Keratinocyte (primary cell): ENCODE measurements at regions not wholly inside any gene's neighbourhood (a gene's known extent, or its start where the extent isn't known, plus 50 kb on each side); places are given as distances from the start of the nearest gene placed in this dataset.

Experiments
- DNase-seq: peaks from one replicate; pipeline ENCODE4 v3.0.0-alpha.2; 2011; ENCODE audit warnings: low read depth, missing footprints, low spot score
- FAIRE-seq: peaks from 2 replicates; lab custom pipeline; 2011; peaks lifted over from hg19 to GRCh38; lab: Jason Lieb, UNC
- H2AFZ ChIP-seq: 2 replicates; pipeline ENCODE4 v1.6.0; 2012; ENCODE audit warnings: low read length, control low read depth, inconsistent platforms; ENCODE audit not compliant: control insufficient read depth
- H3K27ac ChIP-seq: 2 replicates; pipeline ENCODE4 v1.5.1; 2011; ENCODE audit warnings: low read length; ENCODE audit not compliant: control insufficient read depth, insufficient read depth
- H3K27me3 ChIP-seq: 3 replicates; pipeline ENCODE4 v1.6.0; 2011; ENCODE audit warnings: low read length; ENCODE audit not compliant: control insufficient read depth, insufficient read depth; ENCODE audit errors: extremely low read depth
- H3K36me3 ChIP-seq, 2 experiments: 2 replicates in 1 of 2; 3 replicates in 1 of 2; pipeline ENCODE4 v1.5.1; 2011; ENCODE audit warnings: low read length in 2 of 2, mild to moderate bottlenecking in 1 of 2; ENCODE audit not compliant: control insufficient read depth in 2 of 2, insufficient read depth in 2 of 2; ENCODE audit errors: extremely low read depth in 1 of 2
- H3K4me1 ChIP-seq: 3 replicates; pipeline ENCODE4 v1.5.1; 2011; ENCODE audit warnings: low read length; ENCODE audit not compliant: control insufficient read depth, insufficient read depth; ENCODE audit errors: extremely low read depth
- H3K4me2 ChIP-seq: 3 replicates; pipeline ENCODE4 v1.6.0; 2011; ENCODE audit warnings: low read depth, low read length; ENCODE audit not compliant: control insufficient read depth, insufficient read depth; ENCODE audit errors: extremely low read depth
- H3K4me3 ChIP-seq, 3 experiments: fragments of 200-600 bp in 1 of 3; sonication (generic) in 1 of 3; 2 replicates in 2 of 3; 3 replicates in 1 of 3; pipeline ENCODE4 v1.5.1; 2011 to 2016; ENCODE audit warnings: low read length in 3 of 3, mild to moderate bottlenecking in 3 of 3, control low read depth in 2 of 3, inconsistent platforms in 1 of 3, low read depth in 1 of 3, mixed read lengths in 1 of 3, mixed run types in 1 of 3, moderate library complexity in 1 of 3; ENCODE audit not compliant: control insufficient read depth in 2 of 3, insufficient read depth in 2 of 3; ENCODE audit errors: extremely low read depth in 1 of 3
- H3K79me2 ChIP-seq: 2 replicates; pipeline ENCODE4 v1.6.0; 2012; ENCODE audit warnings: low read length; ENCODE audit not compliant: control insufficient read depth, insufficient read depth
- H3K9ac ChIP-seq: 3 replicates; pipeline ENCODE4 v1.6.0; 2011; ENCODE audit warnings: low read length; ENCODE audit not compliant: control insufficient read depth, insufficient read depth; ENCODE audit errors: extremely low read depth
- H3K9me1 ChIP-seq: 3 replicates; pipeline ENCODE4 v1.6.0; 2011; ENCODE audit warnings: low read length; ENCODE audit not compliant: control insufficient read depth, insufficient read depth; ENCODE audit errors: extremely low read depth
- H3K9me3 ChIP-seq: 2 replicates; pipeline ENCODE4 v1.5.1; 2012; ENCODE audit warnings: low read depth, low read length; ENCODE audit not compliant: control insufficient read depth
- H4K20me1 ChIP-seq: 3 replicates; pipeline ENCODE4 v1.6.0; 2011; ENCODE audit warnings: low read length; ENCODE audit not compliant: control insufficient read depth, insufficient read depth; ENCODE audit errors: extremely low read depth
- CTCF ChIP-seq, 3 experiments: IDR thresholded peaks in 1 of 3; conservative IDR thresholded peaks in 1 of 3; optimal IDR thresholded peaks in 1 of 3; 2 replicates in 2 of 3; 3 replicates in 1 of 3; pipeline versions ENCODE3 to v1.5.1; 2011; ENCODE audit warnings: low read length in 3 of 3, mild to moderate bottlenecking in 3 of 3, moderate library complexity in 2 of 3, control low read depth in 1 of 3, inconsistent platforms in 1 of 3; ENCODE audit not compliant: insufficient read depth in 2 of 3; ENCODE audit errors: extremely low read depth in 1 of 3
- EZH2 ChIP-seq: IDR thresholded peaks from one replicate; pipeline ENCODE4 v1.6.1; 2012; ENCODE audit warnings: inconsistent platforms, mild to moderate bottlenecking, low read length, moderate library complexity
- dilution Hi-C: fragments of 300-500 bp; cut with MboI; formaldehyde crosslinking; loops from one replicate; pipeline ENCODE4 v1.7.0; 2020; ENCODE audit warnings: low sequenced_read_pairs; ENCODE audit not compliant: extremely low pct_ligation_motif_present

GRCh38 chr12:75961878-75962277 lies 69.7 kb downstream of the PHLDA1 start:
- no peak overlapping the region for H2AFZ ChIP-seq
- no peaks in the 10 kb centered on the region for H3K9me3 ChIP-seq
- H3K4me3 ChIP-seq, result no peak overlapping the region
- no peak overlapping the region for H3K4me2 ChIP-seq
- no peaks in the 10 kb centered on the region for H4K20me1 ChIP-seq
- no peak overlapping the region for H3K9ac ChIP-seq
- H3K27ac ChIP-seq, result no peak overlapping the region
- DNase-seq, result no peak
- dilution Hi-C loops, result no loop called here
- TF ChIP-seq CTCF (optimal IDR thresholded peaks at IDR 0.05 in 1 of 3, IDR thresholded peaks at IDR 0.05 in 1 of 3, conservative IDR thresholded peaks at IDR 0.05 in 1 of 3; ENCODE audit: extremely low read depth in 1 of 3, insufficient read depth in 2 of 3, low read length in 3 of 3) (no peak), EZH2 (no peak)
- H3K36me3 ChIP-seq, result no peaks in the 10 kb centered on the region
- peaks cover 11% of the 10 kb centered on the region for H3K4me1 ChIP-seq
- H3K27me3 ChIP-seq, result no peaks in the 10 kb centered on the region
- no peak for FAIRE-seq
- H3K9me1 ChIP-seq, result no peaks in the 10 kb centered on the region
- no peaks in the 10 kb centered on the region for H3K79me2 ChIP-seq

GRCh38 chr12:75960954-75961661 lies 70.5 kb downstream of the PHLDA1 start:
- DNase-seq, result no peak
- no peak for FAIRE-seq
- no peak overlapping the region for H3K27ac ChIP-seq
- no peaks in the 10 kb centered on the region for H4K20me1 ChIP-seq
- H3K79me2 ChIP-seq, result no peaks in the 10 kb centered on the region
- no peaks in the 10 kb centered on the region for H3K27me3 ChIP-seq
- no peaks in the 10 kb centered on the region for H3K36me3 ChIP-seq
- TF ChIP-seq CTCF (optimal IDR thresholded peaks at IDR 0.05 in 1 of 3, IDR thresholded peaks at IDR 0.05 in 1 of 3, conservative IDR thresholded peaks at IDR 0.05 in 1 of 3; ENCODE audit: extremely low read depth in 1 of 3, insufficient read depth in 2 of 3, low read length in 3 of 3) (no peak), EZH2 (no peak)
- H3K4me3 ChIP-seq, result no peak overlapping the region
- no peaks in the 10 kb centered on the region for H3K9me1 ChIP-seq
- H3K9me3 ChIP-seq, result no peaks in the 10 kb centered on the region
- H3K9ac ChIP-seq, result no peak overlapping the region
- no peak overlapping the region for H3K4me2 ChIP-seq
- peaks cover 11% of the 10 kb centered on the region for H3K4me1 ChIP-seq
- dilution Hi-C loops, result no loop called here
- H2AFZ ChIP-seq, result no peak overlapping the region
